SK-N-MC (cell line): ENCODE measurements at regions not wholly inside any gene's neighbourhood (a gene's known extent, or its start where the extent isn't known, plus 50 kb on each side); places are given as distances from the start of the nearest gene placed in this dataset.

Source experiments
- EZH2 ChIP-seq: fragments of 200-600 bp; sonication (generic); IDR thresholded peaks from one replicate; pipeline ENCODE4 v1.6.1; 2017; ENCODE audit warnings: antibody characterized with exemption
- FOXP2 ChIP-seq: optimal IDR thresholded peaks from 2 replicates; pipeline ENCODE3; 2011; ENCODE audit warnings: mild to moderate bottlenecking, moderate library complexity; ENCODE audit not compliant: insufficient read depth; ENCODE audit errors: extremely low read length, control extremely low read depth
- POLR2AphosphoS5 ChIP-seq: IDR thresholded peaks from 2 replicates; pipeline ENCODE4 v1.6.1; 2012; ENCODE audit warnings: mild to moderate bottlenecking, low read depth, low read length, borderline replicate concordance

DNA sequence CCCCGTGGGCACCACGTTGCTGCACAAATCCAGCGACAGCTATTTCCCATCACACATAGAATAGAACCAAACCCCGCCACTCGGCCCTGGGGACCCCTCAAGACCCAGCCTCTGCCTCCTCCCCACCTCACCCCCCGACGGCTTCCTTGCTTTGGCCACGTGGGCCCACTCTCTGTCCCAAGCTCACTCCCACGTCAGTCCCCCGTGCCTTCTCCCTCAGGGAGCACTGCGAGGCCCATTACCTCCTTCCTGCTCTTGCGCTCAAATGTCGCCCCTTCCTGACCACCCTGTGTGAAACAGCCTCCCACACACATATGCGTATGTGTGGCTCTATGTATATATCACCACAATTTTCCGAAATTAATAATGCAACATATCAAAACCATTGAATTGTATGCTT lies 239.7 kb downstream of the SH3BP4 start:
- TF ChIP-seq FOXP2, result no peak
- no peak for TF ChIP-seq EZH2
- no peak for TF ChIP-seq POLR2AphosphoS5
